PC-9 (cell line): ENCODE measurements at regions not wholly inside any gene's neighbourhood (a gene's known extent, or its start where the extent isn't known, plus 50 kb on each side); places are given as distances from the start of the nearest gene placed in this dataset.

ENCODE experiments used
- BruUV-seq: library from RNA; stranded (reverse); fragments of 400-500 nt; replicated peaks from 2 replicates; lab custom pipeline; 2021; lab: Mats Ljungman, UMichigan
- CTCF ChIA-PET: fragments of 300-600 bp; sonication (Branson Sonifier 250); formaldehyde crosslinking; loops from one replicate; lab custom pipeline; 2022; ENCODE audit warnings: antibody characterized with exemption; lab: Charles Lee
- POLR2A ChIA-PET: fragments of 300-600 bp; sonication (Branson Sonifier 250); formaldehyde crosslinking; loops from one replicate; lab custom pipeline; 2022; ENCODE audit warnings: antibody characterized with exemption; ENCODE audit not compliant: unreplicated experiment; lab: Charles Lee
- DNase-seq, 2 experiments: peaks; one replicate each; pipeline versions ENCODE4 v3.0.0 to v3.0.0-alpha.2; 2015 to 2022; ENCODE audit warnings: mixed read lengths in 1 of 2
- H2AFZ ChIP-seq: fragments of 200-600 bp; sonication (generic); 2 replicates; pipeline ENCODE4 v1.8.1; 2017; ENCODE audit warnings: antibody characterized with exemption
- H3F3A ChIP-seq: fragments of 200-600 bp; sonication (generic); 2 replicates; pipeline ENCODE4 v1.8.1; 2017; ENCODE audit warnings: antibody characterized with exemption, mild to moderate bottlenecking, low read depth; ENCODE audit not compliant: insufficient read depth
- H3K27ac ChIP-seq: fragments of 200-600 bp; sonication (generic); 2 replicates; pipeline ENCODE4 v1.6.1; 2016; ENCODE audit warnings: mixed run types
- H3K27me3 ChIP-seq: fragments of 200-600 bp; sonication (generic); 2 replicates; pipeline ENCODE4 v1.6.1; 2016; ENCODE audit warnings: low read depth, mixed run types; ENCODE audit not compliant: insufficient read depth
- H3K36me3 ChIP-seq: fragments of 200-600 bp; sonication (generic); 2 replicates; pipeline ENCODE4 v1.6.1; 2016; ENCODE audit warnings: low read depth, mixed run types
- H3K4me1 ChIP-seq: fragments of 200-600 bp; sonication (generic); replicated peaks from 2 replicates; pipeline ENCODE4 v1.6.1; 2016; ENCODE audit warnings: mixed run types; ENCODE audit not compliant: insufficient read depth
- H3K4me2 ChIP-seq: fragments of 200-600 bp; sonication (generic); 2 replicates; pipeline ENCODE4 v1.6.1; 2017; ENCODE audit warnings: mixed run types
- H3K4me3 ChIP-seq: fragments of 200-600 bp; sonication (generic); 2 replicates; pipeline ENCODE4 v1.6.1; 2016; ENCODE audit warnings: mixed run types
- H3K79me2 ChIP-seq: fragments of 200-600 bp; sonication (generic); 2 replicates; pipeline ENCODE4 v1.6.1; 2017; ENCODE audit warnings: low read depth, mixed run types
- H3K9me2 ChIP-seq: fragments of 200-600 bp; sonication (generic); 2 replicates; pipeline ENCODE4 v1.8.1; 2017; ENCODE audit warnings: mild to moderate bottlenecking; ENCODE audit not compliant: insufficient read depth
- H3K9me3 ChIP-seq: fragments of 200-600 bp; sonication (generic); 2 replicates; pipeline ENCODE4 v1.8.1; 2016; ENCODE audit warnings: low read depth; ENCODE audit not compliant: insufficient read depth
- H4K20me1 ChIP-seq: fragments of 200-600 bp; sonication (generic); 2 replicates; pipeline ENCODE4 v1.8.1; 2017; ENCODE audit not compliant: insufficient read depth
- EZH2 ChIP-seq: fragments of 200-600 bp; sonication (generic); IDR thresholded peaks from 2 replicates; pipeline ENCODE4 v1.8.0; 2017; ENCODE audit warnings: antibody characterized with exemption, low read depth
- intact Hi-C: fragments of 100-400 bp; cut with micrococcal nuclease; formaldehyde crosslinking; loops from one replicate; pipeline ENCODE4 v1.10.0; 2022; ENCODE audit not compliant: unreplicated experiment
- TF ChIP-seq, protein P1 (sequence below): fragments of 200-600 bp; sonication (generic); conservative IDR thresholded peaks from 2 replicates; pipeline ENCODE4 v1.6.1; 2017; ENCODE audit warnings: mixed run types, antibody characterized with exemption, mild to moderate bottlenecking, moderate library complexity

- CTCF ChIA-PET, result interaction anchor here (0.6 kb wide), 1 partner anchor 86 kb away, joined by 3 read pairs; no protein-coding TSS in a partner anchor
- H3K4me3 ChIP-seq, result no peak overlapping the region
- TF ChIP-seq EZH2, result no peak
- TF ChIP-seq, protein P1, sequence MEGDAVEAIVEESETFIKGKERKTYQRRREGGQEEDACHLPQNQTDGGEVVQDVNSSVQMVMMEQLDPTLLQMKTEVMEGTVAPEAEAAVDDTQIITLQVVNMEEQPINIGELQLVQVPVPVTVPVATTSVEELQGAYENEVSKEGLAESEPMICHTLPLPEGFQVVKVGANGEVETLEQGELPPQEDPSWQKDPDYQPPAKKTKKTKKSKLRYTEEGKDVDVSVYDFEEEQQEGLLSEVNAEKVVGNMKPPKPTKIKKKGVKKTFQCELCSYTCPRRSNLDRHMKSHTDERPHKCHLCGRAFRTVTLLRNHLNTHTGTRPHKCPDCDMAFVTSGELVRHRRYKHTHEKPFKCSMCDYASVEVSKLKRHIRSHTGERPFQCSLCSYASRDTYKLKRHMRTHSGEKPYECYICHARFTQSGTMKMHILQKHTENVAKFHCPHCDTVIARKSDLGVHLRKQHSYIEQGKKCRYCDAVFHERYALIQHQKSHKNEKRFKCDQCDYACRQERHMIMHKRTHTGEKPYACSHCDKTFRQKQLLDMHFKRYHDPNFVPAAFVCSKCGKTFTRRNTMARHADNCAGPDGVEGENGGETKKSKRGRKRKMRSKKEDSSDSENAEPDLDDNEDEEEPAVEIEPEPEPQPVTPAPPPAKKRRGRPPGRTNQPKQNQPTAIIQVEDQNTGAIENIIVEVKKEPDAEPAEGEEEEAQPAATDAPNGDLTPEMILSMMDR, result peak; percentile 67
Measured at GRCh38 chr7:73971704-73972341, 56.1 kb upstream of the ELN start.

GRCh38 chr7:73972614-73973013, 55.4 kb upstream of the ELN start:
- Histone ChIP-seq H3K27ac (no peak overlapping the region), H3K4me1 (no peaks in the 10 kb centered on the region), H3K36me3 (no peaks in the 10 kb centered on the region), H4K20me1 (no peaks in the 10 kb centered on the region), H3K79me2 (no peaks in the 10 kb centered on the region), H3K4me2 (no peak overlapping the region), H3K4me3 (no peak overlapping the region), H3K9me3 (no peaks in the 10 kb centered on the region), H3K9me2 (no peaks in the 10 kb centered on the region), H3K27me3 (no peaks in the 10 kb centered on the region), H2AFZ (no peak overlapping the region), H3F3A (no peaks in the 10 kb centered on the region)
- ChIA-PET POLR2A (no interaction called here), CTCF (no interaction called here)
- TF ChIP-seq, protein P1, result no peak
- TF ChIP-seq EZH2, result no peak
- intact Hi-C loops, result loop anchor here (10.0 kb wide), 1 partner anchor 238 kb away; the partner anchor contains the start of gene ABHD11
- no peak for DNase-seq
- BruUV-seq, result no TSS peak

More at GRCh38 chr7:73971704-73972341, 56.1 kb upstream of the ELN start:
- Histone ChIP-seq H3K4me1 (no peaks in the 10 kb centered on the region), H3K4me2 (no peak overlapping the region), H3K9me3 (no peaks in the 10 kb centered on the region), H3K36me3 (no peaks in the 10 kb centered on the region), H2AFZ (no peak overlapping the region), H3K79me2 (no peaks in the 10 kb centered on the region), H3K27me3 (no peaks in the 10 kb centered on the region), H3K9me2 (no peaks in the 10 kb centered on the region), H3F3A (no peaks in the 10 kb centered on the region), H4K20me1 (no peaks in the 10 kb centered on the region), H3K27ac (no peak overlapping the region)
- intact Hi-C loops, result loop anchor here (10.0 kb wide), 1 partner anchor 237 kb away; the partner anchor contains the start of gene ABHD11
- peak; percentile 42 to 52 for DNase-seq
- BruUV-seq, result no TSS peak
- POLR2A ChIA-PET, result no interaction called here

DNA sequence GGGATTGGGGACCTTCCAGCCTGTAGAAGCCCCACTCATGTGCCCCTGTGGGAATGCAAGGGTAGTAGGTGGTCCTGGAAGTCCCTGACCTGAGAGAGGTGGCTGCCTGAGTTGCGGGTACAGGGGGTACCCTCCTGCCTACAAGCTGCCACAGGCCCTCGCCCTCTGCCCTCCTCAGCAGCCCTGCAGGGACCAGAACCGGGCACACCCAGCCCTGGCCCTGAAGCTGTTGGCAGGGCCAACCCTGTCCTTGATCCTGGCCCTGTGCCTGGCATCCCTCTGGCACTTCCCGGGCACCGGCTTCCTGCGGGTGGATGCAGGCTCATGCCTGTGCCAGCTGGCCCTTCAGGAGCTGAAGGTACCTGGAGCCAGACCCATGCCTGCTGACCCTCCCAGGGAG, 54.9 kb upstream of the ELN start:
- H3K4me1 ChIP-seq, result no peaks in the 10 kb centered on the region
- no peak overlapping the region for H3K4me3 ChIP-seq
- no peak for DNase-seq
- no peaks in the 10 kb centered on the region for H3K79me2 ChIP-seq
- no peak overlapping the region for H3K4me2 ChIP-seq
- no peaks in the 10 kb centered on the region for H3K36me3 ChIP-seq
- no peak overlapping the region for H2AFZ ChIP-seq
- H4K20me1 ChIP-seq, result no peaks in the 10 kb centered on the region
- TF ChIP-seq EZH2, result no peak
- TF ChIP-seq, protein P1, result no peak
- intact Hi-C loops, result loop anchor here (10.0 kb wide), 1 partner anchor 238 kb away; the partner anchor contains the start of gene ABHD11
- H3K27ac ChIP-seq, result no peak overlapping the region
- BruUV-seq, result no TSS peak
- ChIA-PET CTCF (no interaction called here), POLR2A (no interaction called here)
- no peaks in the 10 kb centered on the region for H3F3A ChIP-seq
- H3K9me3 ChIP-seq, result no peaks in the 10 kb centered on the region
- H3K27me3 ChIP-seq, result no peaks in the 10 kb centered on the region
- no peaks in the 10 kb centered on the region for H3K9me2 ChIP-seq
